ENCODE measurements at regions not wholly inside any gene's neighbourhood (a gene's known extent, or its start where the extent isn't known, plus 50 kb on each side); places are given as distances from the start of the nearest gene placed in this dataset.

- POLR2A ChIA-PET = interaction anchor here (0.7 kb wide), 1 partner anchor 18 kb away, joined by 6 read pairs; no protein-coding TSS in a partner anchor
- H3K9me3 ChIP-seq = no peaks in the 10 kb centered on the region
Measured at GRCh38 chr6:21933351-21933750, 339.8 kb downstream of the SOX4 start.

GRCh38 chr6:21935142-21935541, 341.6 kb downstream of the SOX4 start:
- ChIA-PET CTCF (no interaction called here), POLR2A (no interaction called here)
- H3K27ac ChIP-seq = no peak overlapping the region
- no peak for TF ChIP-seq EP300 (IDR thresholded peaks at IDR 0.05)
- no peak for DNase-seq (ENCODE audit: low read depth in 1 of 2, low spot score in 1 of 2)
- no peaks in the 10 kb centered on the region for H3K9me3 ChIP-seq
- FAIRE-seq = no peak
- no peak overlapping the region for H3K4me2 ChIP-seq
- no peaks in the 10 kb centered on the region for H3K4me1 ChIP-seq
- H3K4me3 ChIP-seq = no peak overlapping the region
- no peak for ATAC-seq

More at GRCh38 chr6:21933351-21933750, 339.8 kb downstream of the SOX4 start:
- CTCF ChIA-PET = no interaction called here
- no peak for TF ChIP-seq EHF (CRISPR knock-in tag; IDR thresholded peaks at IDR 0.05)
- TF ChIP-seq BHLHE40 (IDR thresholded peaks at IDR 0.05; ENCODE audit: low read depth, low read length) = no peak
- TF ChIP-seq JUNB (IDR thresholded peaks at IDR 0.05) = no peak
- TF ChIP-seq NR3C1 (IDR thresholded peaks at IDR 0.05) = no peak
- no peak for TF ChIP-seq GATA3 (IDR thresholded peaks at IDR 0.05; ENCODE audit: borderline replicate concordance)
- TF ChIP-seq, protein P1, sequence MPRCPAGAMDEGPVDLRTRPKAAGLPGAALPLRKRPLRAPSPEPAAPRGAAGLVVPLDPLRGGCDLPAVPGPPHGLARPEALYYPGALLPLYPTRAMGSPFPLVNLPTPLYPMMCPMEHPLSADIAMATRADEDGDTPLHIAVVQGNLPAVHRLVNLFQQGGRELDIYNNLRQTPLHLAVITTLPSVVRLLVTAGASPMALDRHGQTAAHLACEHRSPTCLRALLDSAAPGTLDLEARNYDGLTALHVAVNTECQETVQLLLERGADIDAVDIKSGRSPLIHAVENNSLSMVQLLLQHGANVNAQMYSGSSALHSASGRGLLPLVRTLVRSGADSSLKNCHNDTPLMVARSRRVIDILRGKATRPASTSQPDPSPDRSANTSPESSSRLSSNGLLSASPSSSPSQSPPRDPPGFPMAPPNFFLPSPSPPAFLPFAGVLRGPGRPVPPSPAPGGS (IDR thresholded peaks at IDR 0.05) = no peak
- no peak for TF ChIP-seq RFX5 (IDR thresholded peaks at IDR 0.05)
- TF ChIP-seq ZSCAN20 (CRISPR knock-in tag; IDR thresholded peaks at IDR 0.05) = no peak
- no peak for TF ChIP-seq ESRRA (IDR thresholded peaks at IDR 0.05; ENCODE audit: borderline replicate concordance, low read length)
- TF ChIP-seq, protein P2, sequence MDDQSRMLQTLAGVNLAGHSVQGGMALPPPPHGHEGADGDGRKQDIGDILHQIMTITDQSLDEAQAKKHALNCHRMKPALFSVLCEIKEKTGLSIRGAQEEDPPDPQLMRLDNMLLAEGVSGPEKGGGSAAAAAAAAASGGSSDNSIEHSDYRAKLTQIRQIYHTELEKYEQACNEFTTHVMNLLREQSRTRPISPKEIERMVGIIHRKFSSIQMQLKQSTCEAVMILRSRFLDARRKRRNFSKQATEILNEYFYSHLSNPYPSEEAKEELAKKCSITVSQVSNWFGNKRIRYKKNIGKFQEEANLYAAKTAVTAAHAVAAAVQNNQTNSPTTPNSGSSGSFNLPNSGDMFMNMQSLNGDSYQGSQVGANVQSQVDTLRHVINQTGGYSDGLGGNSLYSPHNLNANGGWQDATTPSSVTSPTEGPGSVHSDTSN (IDR thresholded peaks at IDR 0.05) = no peak
- TF ChIP-seq FOXS1 (CRISPR knock-in tag; IDR thresholded peaks at IDR 0.05) = no peak
- no peak for TF ChIP-seq MAFK (IDR thresholded peaks at IDR 0.05; ENCODE audit: partially characterized antibody)
- TF ChIP-seq HDAC2 (IDR thresholded peaks at IDR 0.05) = no peak
- no peak for TF ChIP-seq NPAS2 (CRISPR knock-in tag; IDR thresholded peaks at IDR 0.05; ENCODE audit: borderline replicate concordance)
- no peak for TF ChIP-seq POLR2A (IDR thresholded peaks at IDR 0.05; ENCODE audit: low read length)
- no peak for TF ChIP-seq MAZ (IDR thresholded peaks at IDR 0.05; ENCODE audit: borderline replicate concordance, low read depth, low read length)
- FAIRE-seq (no peak), DNase-seq (ENCODE audit: low read depth in 1 of 2, low spot score in 1 of 2) (no peak), ATAC-seq (no peak)
- Histone ChIP-seq H3K4me2 (no peak overlapping the region), H3K4me3 (no peak overlapping the region), H3K4me1 (peaks cover 11% of the 10 kb centered on the region; the same call in 2 of the 3 replicates), H3K27ac (no peak overlapping the region)

- Histone ChIP-seq H3K27ac (peak overlapping the region in 1 of 2 experiments; percentile 29; a peak in 2 of 6 replicates), H3K9me3 (no peaks in the 10 kb centered on the region), H3K4me1 (no peaks in the 10 kb centered on the region), H3K4me3 (no peak overlapping the region), H3K4me2 (no peak overlapping the region)
- peak in 1 of 2 experiments; percentile 54; a peak in 2 of 6 replicates for ATAC-seq
- CTCF ChIA-PET = no interaction called here
- WGBS (ENCODE audit: missing lambda C conversion rate) = 63% methylated on average over 2 of the region's 2 CpGs
- peak in 1 of 2 experiments; percentile 41 for DNase-seq (ENCODE audit: low read depth in 1 of 2, low spot score in 1 of 2)
- POLR2A ChIA-PET = no interaction called here
- no peak for FAIRE-seq
- TF ChIP-seq MYC (IDR thresholded peaks at IDR 0.05; ENCODE audit: borderline replicate concordance, low read length) (no peak), E2F6 (IDR thresholded peaks at IDR 0.05; ENCODE audit: borderline replicate concordance, low read depth) (no peak), RAD21 (conservative IDR thresholded peaks at IDR 0.05 in 1 of 2, IDR thresholded peaks at IDR 0.05 in 1 of 2) (peak in 1 of 2 experiments; percentile 39; a peak in 2 of 5 replicates), EP300 (IDR thresholded peaks at IDR 0.05) (no peak), JUNB (IDR thresholded peaks at IDR 0.05) (no peak), SREBF2 (IDR thresholded peaks at IDR 0.05) (no peak), CHD2 (IDR thresholded peaks at IDR 0.05; ENCODE audit: low read length, partially characterized antibody) (no peak), HOXB13 (CRISPR knock-in tag; IDR thresholded peaks at IDR 0.05; ENCODE audit: low read depth) (no peak), SMC3 (IDR thresholded peaks at IDR 0.05) (peak; percentile 12; the same call in 1 of the 3 replicates), RCOR1 (IDR thresholded peaks at IDR 0.05; ENCODE audit: low read depth, low read length) (no peak), ESRRA (IDR thresholded peaks at IDR 0.05; ENCODE audit: borderline replicate concordance, low read length) (no peak), ZFP36 (IDR thresholded peaks at IDR 0.05; ENCODE audit: borderline replicate concordance, partially characterized antibody) (no peak), EHMT2 (IDR thresholded peaks at IDR 0.05; ENCODE audit: low read depth) (no peak), ZNF302 (CRISPR knock-in tag; IDR thresholded peaks at IDR 0.05) (no peak), HOXB5 (CRISPR knock-in tag; IDR thresholded peaks at IDR 0.05) (no peak)
- TF ChIP-seq, protein P3, sequence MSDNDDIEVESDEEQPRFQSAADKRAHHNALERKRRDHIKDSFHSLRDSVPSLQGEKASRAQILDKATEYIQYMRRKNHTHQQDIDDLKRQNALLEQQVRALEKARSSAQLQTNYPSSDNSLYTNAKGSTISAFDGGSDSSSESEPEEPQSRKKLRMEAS (IDR thresholded peaks at IDR 0.05) = no peak
- TF ChIP-seq, protein P2 (IDR thresholded peaks at IDR 0.05) = no peak
Measured at GRCh38 chr6:21935561-21936028, 342.0 kb downstream of the SOX4 start.

Data from A549 (cell line).